MM.1S (cell line): ENCODE measurements at regions not wholly inside any gene's neighbourhood (a gene's known extent, or its start where the extent isn't known, plus 50 kb on each side); places are given as distances from the start of the nearest gene placed in this dataset.

Experiments used
- DNase-seq: peaks from one replicate; pipeline ENCODE4 v3.0.0-alpha.2; 2015
- H2AFZ ChIP-seq: fragments of 300-600 bp; sonication (generic); 2 replicates; pipeline ENCODE4 v1.6.0; 2016; ENCODE audit warnings: antibody characterized with exemption, low read length
- H3F3A ChIP-seq: fragments of 300-600 bp; sonication (generic); 2 replicates; pipeline ENCODE4 v1.6.1; 2016; ENCODE audit warnings: mild to moderate bottlenecking, antibody characterized with exemption, low read length, moderate library complexity, mixed read lengths; ENCODE audit not compliant: insufficient read depth
- H3K27ac ChIP-seq: fragments of 300-600 bp; sonication (generic); 2 replicates; pipeline ENCODE4 v1.5.1; 2016; ENCODE audit warnings: mild to moderate bottlenecking, low read length
- H3K27me3 ChIP-seq: fragments of 300-600 bp; sonication (generic); replicated peaks from 2 replicates; pipeline ENCODE4 v1.6.0; 2016; ENCODE audit warnings: low read length; ENCODE audit not compliant: insufficient read depth
- H3K36me3 ChIP-seq: fragments of 300-600 bp; sonication (generic); replicated peaks from 2 replicates; pipeline ENCODE4 v1.6.1; 2016; ENCODE audit warnings: mild to moderate bottlenecking, low read length, mixed read lengths; ENCODE audit not compliant: insufficient read depth
- H3K4me1 ChIP-seq: fragments of 300-600 bp; sonication (generic); 2 replicates; pipeline ENCODE4 v1.6.1; 2016; ENCODE audit warnings: low read length, mixed read lengths
- H3K4me2 ChIP-seq: fragments of 300-600 bp; sonication (generic); 2 replicates; pipeline ENCODE4 v1.6.0; 2016; ENCODE audit warnings: low read depth, low read length
- H3K4me3 ChIP-seq: fragments of 300-600 bp; sonication (generic); 2 replicates; pipeline ENCODE4 v1.5.1; 2016; ENCODE audit warnings: low read length, mixed read lengths
- H3K79me2 ChIP-seq: fragments of 300-600 bp; sonication (generic); 2 replicates; pipeline ENCODE4 v1.6.1; 2016; ENCODE audit warnings: mixed run types, low read length, mixed read lengths
- H3K9ac ChIP-seq: fragments of 300-600 bp; sonication (generic); 2 replicates; pipeline ENCODE4 v1.6.1; 2016; ENCODE audit warnings: low read length, mixed read lengths
- H3K9me2 ChIP-seq: fragments of 300-600 bp; sonication (generic); replicated peaks from 2 replicates; pipeline ENCODE4 v1.6.1; 2016; ENCODE audit warnings: mild to moderate bottlenecking, low read length, mixed read lengths; ENCODE audit not compliant: insufficient read depth
- H3K9me3 ChIP-seq: fragments of 300-600 bp; sonication (generic); replicated peaks from 2 replicates; pipeline ENCODE4 v1.6.1; 2016; ENCODE audit warnings: mild to moderate bottlenecking, low read length, mixed read lengths; ENCODE audit not compliant: insufficient read depth
- H4K20me1 ChIP-seq: fragments of 300-600 bp; sonication (generic); 2 replicates; pipeline ENCODE4 v1.6.1; 2016; ENCODE audit warnings: mild to moderate bottlenecking, low read length, moderate library complexity, mixed read lengths; ENCODE audit not compliant: insufficient read depth
- CTCF ChIP-seq: fragments of 300-600 bp; sonication (generic); IDR thresholded peaks from 2 replicates; pipeline ENCODE4 v1.5.1; 2016; ENCODE audit warnings: antibody characterized with exemption, low read length, mixed read lengths
- EZH2 ChIP-seq: fragments of 300-600 bp; sonication (generic); optimal IDR thresholded peaks from 2 replicates; pipeline ENCODE3; 2017; ENCODE audit warnings: low read depth, mild to moderate bottlenecking, antibody characterized with exemption, low read length, mixed read lengths
- EZH2phosphoT487 ChIP-seq: fragments of 300-600 bp; sonication (generic); IDR thresholded peaks from 2 replicates; pipeline ENCODE4 v1.6.1; 2018; ENCODE audit warnings: antibody characterized with exemption, low read length

- no peak for DNase-seq
- H2AFZ ChIP-seq: peak overlapping the region; percentile 37; the same call in 1 of the 2 replicates
- no peaks in the 10 kb centered on the region for H3K36me3 ChIP-seq
- peak overlapping the region; percentile 25; the same call in 1 of the 2 replicates for H3K4me2 ChIP-seq
- no peaks in the 10 kb centered on the region for H3K79me2 ChIP-seq
- no peaks in the 10 kb centered on the region for H3K4me1 ChIP-seq
- H3K27ac ChIP-seq: no peak overlapping the region
- no peaks in the 10 kb centered on the region for H3K9me3 ChIP-seq
- TF ChIP-seq EZH2phosphoT487: no peak
- H4K20me1 ChIP-seq: no peaks in the 10 kb centered on the region
- H3K27me3 ChIP-seq: no peaks in the 10 kb centered on the region
- no peak overlapping the region for H3K4me3 ChIP-seq
- no peaks in the 10 kb centered on the region for H3K9me2 ChIP-seq
- H3F3A ChIP-seq: no peaks in the 10 kb centered on the region
- no peak overlapping the region for H3K9ac ChIP-seq
Observed at GRCh38 chr5:133869519-133870335, 98.7 kb downstream of the C5orf15 start.

- H3K4me3 ChIP-seq: no peak overlapping the region
- H3K27me3 ChIP-seq: no peaks in the 10 kb centered on the region
- H3K79me2 ChIP-seq: no peaks in the 10 kb centered on the region
- no peaks in the 10 kb centered on the region for H4K20me1 ChIP-seq
- H3K9me3 ChIP-seq: no peaks in the 10 kb centered on the region
- peak overlapping the region; percentile 37; the same call in 1 of the 2 replicates for H2AFZ ChIP-seq
- no peaks in the 10 kb centered on the region for H3K9me2 ChIP-seq
- no peaks in the 10 kb centered on the region for H3K36me3 ChIP-seq
- H3K27ac ChIP-seq: no peak overlapping the region
- H3F3A ChIP-seq: no peaks in the 10 kb centered on the region
- TF ChIP-seq CTCF (peak; percentile 85), EZH2phosphoT487 (no peak)
- peak; percentile 79 for DNase-seq
- no peak overlapping the region for H3K9ac ChIP-seq
- no peaks in the 10 kb centered on the region for H3K4me1 ChIP-seq
- H3K4me2 ChIP-seq: peak overlapping the region; percentile 25; the same call in 1 of the 2 replicates
Observed at GRCh38 chr5:133868946-133869518, 99.4 kb downstream of the C5orf15 start.

GRCh38 chr5:133867851-133868545 lies 100.4 kb downstream of the C5orf15 start:
- Histone ChIP-seq H2AFZ (no peak overlapping the region), H3K4me2 (no peak overlapping the region), H3K4me1 (no peaks in the 10 kb centered on the region), H3K27ac (no peak overlapping the region), H3K4me3 (no peak overlapping the region), H3K79me2 (no peaks in the 10 kb centered on the region), H3K9ac (no peak overlapping the region), H3K36me3 (no peaks in the 10 kb centered on the region), H3K27me3 (no peaks in the 10 kb centered on the region), H3K9me3 (no peaks in the 10 kb centered on the region), H3F3A (no peaks in the 10 kb centered on the region), H3K9me2 (no peaks in the 10 kb centered on the region), H4K20me1 (no peaks in the 10 kb centered on the region)
- no peak for DNase-seq
- TF ChIP-seq EZH2 (no peak), CTCF (no peak)
